MM.1S (cell line): ENCODE measurements at regions not wholly inside any gene's neighbourhood (a gene's known extent, or its start where the extent isn't known, plus 50 kb on each side); places are given as distances from the start of the nearest gene placed in this dataset.

Experiments used
- EZH2 ChIP-seq: fragments of 300-600 bp; sonication (generic); optimal IDR thresholded peaks from 2 replicates; pipeline ENCODE3; 2017; ENCODE audit warnings: low read depth, mild to moderate bottlenecking, antibody characterized with exemption, low read length, mixed read lengths
- EZH2phosphoT487 ChIP-seq: fragments of 300-600 bp; sonication (generic); IDR thresholded peaks from 2 replicates; pipeline ENCODE4 v1.6.1; 2018; ENCODE audit warnings: antibody characterized with exemption, low read length
- TF ChIP-seq, protein P1 (sequence below): fragments of 300-600 bp; sonication (generic); IDR thresholded peaks from 2 replicates; pipeline ENCODE4 v1.5.1; 2016; ENCODE audit warnings: antibody characterized with exemption, low read length, mixed read lengths

DNA sequence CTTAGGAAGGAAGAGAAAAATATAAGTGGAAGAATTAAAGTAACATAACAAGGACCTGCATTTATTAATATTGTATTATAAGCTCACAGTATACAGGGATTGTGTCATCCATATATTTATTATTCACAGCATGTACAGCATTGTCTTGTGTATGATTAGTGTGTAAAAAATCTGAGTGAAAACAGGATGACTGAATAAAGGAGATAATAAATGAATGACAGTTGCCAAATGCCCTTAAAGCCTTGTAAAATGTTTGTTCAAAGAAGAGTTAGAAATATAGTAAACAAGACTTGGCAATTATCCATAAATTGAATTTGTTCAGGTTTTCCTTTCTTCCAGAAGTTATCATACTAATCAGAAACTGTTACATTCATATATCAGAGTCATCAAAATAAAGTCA, 172.7 kb downstream of the BTC start:
- TF ChIP-seq, protein P1, sequence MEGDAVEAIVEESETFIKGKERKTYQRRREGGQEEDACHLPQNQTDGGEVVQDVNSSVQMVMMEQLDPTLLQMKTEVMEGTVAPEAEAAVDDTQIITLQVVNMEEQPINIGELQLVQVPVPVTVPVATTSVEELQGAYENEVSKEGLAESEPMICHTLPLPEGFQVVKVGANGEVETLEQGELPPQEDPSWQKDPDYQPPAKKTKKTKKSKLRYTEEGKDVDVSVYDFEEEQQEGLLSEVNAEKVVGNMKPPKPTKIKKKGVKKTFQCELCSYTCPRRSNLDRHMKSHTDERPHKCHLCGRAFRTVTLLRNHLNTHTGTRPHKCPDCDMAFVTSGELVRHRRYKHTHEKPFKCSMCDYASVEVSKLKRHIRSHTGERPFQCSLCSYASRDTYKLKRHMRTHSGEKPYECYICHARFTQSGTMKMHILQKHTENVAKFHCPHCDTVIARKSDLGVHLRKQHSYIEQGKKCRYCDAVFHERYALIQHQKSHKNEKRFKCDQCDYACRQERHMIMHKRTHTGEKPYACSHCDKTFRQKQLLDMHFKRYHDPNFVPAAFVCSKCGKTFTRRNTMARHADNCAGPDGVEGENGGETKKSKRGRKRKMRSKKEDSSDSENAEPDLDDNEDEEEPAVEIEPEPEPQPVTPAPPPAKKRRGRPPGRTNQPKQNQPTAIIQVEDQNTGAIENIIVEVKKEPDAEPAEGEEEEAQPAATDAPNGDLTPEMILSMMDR = no peak
- no peak for TF ChIP-seq EZH2
- TF ChIP-seq EZH2phosphoT487 = no peak
